ENCODE measurements at regions not wholly inside any gene's neighbourhood (a gene's known extent, or its start where the extent isn't known, plus 50 kb on each side); places are given as distances from the start of the nearest gene placed in this dataset.

- intact Hi-C loops (cut with DNase I) = no loop called here
- Histone ChIP-seq H3K4me3 (no peak overlapping the region), H3K4me1 (replicated peaks) (no peaks in the 10 kb centered on the region), H3K27ac (no peak overlapping the region), H3K9me3 (no peaks in the 10 kb centered on the region), H3K27me3 (replicated peaks; ENCODE audit: insufficient read depth) (no peaks in the 10 kb centered on the region), H3K36me3 (no peaks in the 10 kb centered on the region)
- no peak for DNase-seq (ENCODE audit: low spot score)
- TF ChIP-seq POLR2A (IDR thresholded peaks at IDR 0.05) (no peak), CTCF (IDR thresholded peaks at IDR 0.05) (no peak), POLR2AphosphoS5 (IDR thresholded peaks at IDR 0.05) (no peak)
- WGBS = 47% methylated on average over 1 of the region's 1 CpG
Measured at GRCh38 chr14:85300107-85300506, 229.8 kb upstream of the FLRT2 start.

DNA sequence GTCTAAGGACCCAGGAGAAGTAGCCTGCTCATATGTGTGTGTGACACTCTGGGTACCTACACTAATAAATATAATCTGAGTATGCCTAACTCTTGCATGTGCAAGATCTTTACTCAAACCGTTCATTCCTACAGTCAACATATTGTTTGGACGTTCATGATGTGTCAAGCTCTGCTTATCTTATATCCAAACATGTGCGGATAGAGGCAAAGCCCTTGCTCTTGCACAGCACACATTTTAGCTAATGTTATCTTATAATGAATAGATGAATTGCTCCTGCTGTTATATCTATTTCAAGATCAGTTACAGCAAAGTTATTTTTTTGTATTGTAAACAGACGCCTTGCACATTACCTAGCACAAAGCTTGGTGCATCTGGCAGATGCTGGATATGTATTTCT is 228.4 kb upstream of the FLRT2 start:
- Histone ChIP-seq H3K27ac (no peak overlapping the region), H3K4me1 (replicated peaks) (no peaks in the 10 kb centered on the region), H3K36me3 (no peaks in the 10 kb centered on the region), H3K9me3 (no peaks in the 10 kb centered on the region), H3K4me3 (no peak overlapping the region), H3K27me3 (replicated peaks; ENCODE audit: insufficient read depth) (no peaks in the 10 kb centered on the region)
- WGBS = 67% methylated on average over 4 of the region's 4 CpGs
- TF ChIP-seq POLR2A (IDR thresholded peaks at IDR 0.05) (no peak), POLR2AphosphoS5 (IDR thresholded peaks at IDR 0.05) (no peak), CTCF (IDR thresholded peaks at IDR 0.05) (no peak)
- DNase-seq (ENCODE audit: low spot score) = no peak
- intact Hi-C loops (cut with DNase I) = no loop called here

GRCh38 chr14:85306024-85306423 is 223.9 kb upstream of the FLRT2 start:
- no peak overlapping the region for H3K27ac ChIP-seq
- TF ChIP-seq POLR2AphosphoS5 (IDR thresholded peaks at IDR 0.05) (no peak), POLR2A (IDR thresholded peaks at IDR 0.05) (no peak), CTCF (IDR thresholded peaks at IDR 0.05) (no peak)
- no peak for DNase-seq (ENCODE audit: low spot score)
- H3K36me3 ChIP-seq = no peaks in the 10 kb centered on the region
- WGBS = 93% methylated on average over 3 of the region's 3 CpGs
- H3K27me3 ChIP-seq (replicated peaks; ENCODE audit: insufficient read depth) = no peaks in the 10 kb centered on the region
- no peaks in the 10 kb centered on the region for H3K9me3 ChIP-seq
- intact Hi-C loops (cut with DNase I) = no loop called here
- H3K4me3 ChIP-seq = no peak overlapping the region
- H3K4me1 ChIP-seq (replicated peaks) = no peaks in the 10 kb centered on the region

DNA sequence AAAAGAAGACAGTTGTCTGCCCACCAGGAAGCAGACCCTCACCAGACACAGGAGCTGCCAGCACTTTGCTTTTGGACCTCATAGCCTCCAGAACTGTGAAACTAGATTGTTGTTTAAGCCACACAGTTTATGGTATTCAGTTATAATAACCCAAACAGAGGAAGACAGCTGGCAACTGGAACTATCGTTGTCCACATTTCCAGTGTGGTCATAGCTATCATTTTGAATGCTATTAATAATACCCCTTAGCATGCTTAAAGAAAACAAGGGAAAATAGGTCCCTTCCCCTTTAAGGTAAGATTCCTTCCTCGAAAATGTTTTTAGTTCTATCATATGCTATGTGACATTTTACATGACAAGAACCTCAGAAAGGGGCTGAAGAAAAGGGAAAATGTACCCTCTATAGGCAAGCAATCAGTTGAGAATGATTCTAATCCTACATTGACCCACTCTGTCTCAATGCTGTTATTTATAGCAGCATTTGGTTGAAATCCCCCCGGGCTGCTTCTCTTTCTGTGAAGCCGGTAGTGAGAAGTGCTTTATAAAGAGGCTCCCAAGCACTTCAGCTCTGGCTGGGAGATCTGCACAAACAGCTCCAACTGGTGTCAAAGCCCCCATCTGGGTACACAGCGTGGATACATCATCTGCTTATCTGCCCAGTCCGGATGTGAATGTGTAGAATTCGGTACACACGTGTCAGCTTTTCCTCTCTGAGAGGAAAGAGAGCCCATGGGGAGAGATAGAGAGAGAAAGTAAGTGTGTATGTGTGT is 221.2 kb upstream of the FLRT2 start:
- intact Hi-C loops (cut with DNase I) = no loop called here
- WGBS = 53% methylated on average over 8 of the region's 8 CpGs
- H3K4me1 ChIP-seq (replicated peaks) = no peaks in the 10 kb centered on the region

More for the DNA sequence above, 221.2 kb upstream of the FLRT2 start:
- TF ChIP-seq POLR2AphosphoS5 (IDR thresholded peaks at IDR 0.05) (no peak), CTCF (IDR thresholded peaks at IDR 0.05) (no peak), POLR2A (IDR thresholded peaks at IDR 0.05) (no peak)
- Histone ChIP-seq H3K27me3 (replicated peaks; ENCODE audit: insufficient read depth) (no peaks in the 10 kb centered on the region), H3K27ac (no peak overlapping the region), H3K9me3 (no peaks in the 10 kb centered on the region), H3K4me3 (no peak overlapping the region), H3K36me3 (no peaks in the 10 kb centered on the region)
- no peak for DNase-seq (ENCODE audit: low spot score)

Measured in prostate gland (tissue), 2 donors.